Pulmonary artery endothelial cell (primary cell): ENCODE measurements at regions not wholly inside any gene's neighbourhood (a gene's known extent, or its start where the extent isn't known, plus 50 kb on each side); places are given as distances from the start of the nearest gene placed in this dataset.
"Not testable (repeated sequence)": the region's sequence is repeated elsewhere in the genome, so short reads cannot be mapped to it uniquely, and the experiment has no call there.

Experiments
- DNase-seq: peaks from one replicate; pipeline ENCODE4 v3.0.0-alpha.2; 2011; ENCODE audit warnings: low read depth, low spot score

DNA sequence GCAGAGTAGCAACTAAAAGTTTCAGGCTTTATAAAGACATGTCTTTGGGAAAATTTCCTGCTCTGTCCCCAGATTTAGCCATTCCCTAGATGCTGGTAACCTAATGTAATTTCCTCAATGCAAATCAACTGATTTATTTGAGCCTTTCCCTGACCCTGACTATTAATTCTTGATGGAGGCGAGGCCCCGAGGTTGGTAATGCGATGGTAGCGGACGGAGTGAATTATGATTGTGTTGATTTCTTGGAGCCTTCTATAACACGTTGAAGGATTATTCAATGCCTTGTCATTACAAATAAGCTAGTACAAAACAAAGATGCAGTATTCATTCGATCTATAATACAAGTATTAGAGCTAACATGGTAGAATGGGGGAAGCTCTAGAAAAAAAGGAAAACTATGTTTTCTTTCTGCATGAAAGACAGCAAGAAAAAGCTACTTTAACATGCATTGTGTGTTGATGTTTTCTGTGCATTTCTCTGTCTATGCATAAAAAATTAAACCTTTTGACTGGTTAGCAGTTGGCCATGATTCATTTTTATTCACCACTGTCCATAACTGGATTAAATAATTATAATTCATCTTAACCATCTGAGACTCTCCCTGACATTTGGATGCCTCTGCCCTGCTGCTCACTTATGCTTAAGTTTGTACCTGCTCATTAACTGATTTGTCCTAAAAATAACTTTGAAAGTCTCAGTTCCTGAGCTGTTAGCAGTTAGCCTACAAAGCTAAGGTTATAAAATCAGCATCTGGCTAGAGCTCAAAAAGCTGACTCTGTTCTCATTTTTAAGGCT is 490.2 kb upstream of the NUDT12 start:
- DNase-seq, result no peak

DNA sequence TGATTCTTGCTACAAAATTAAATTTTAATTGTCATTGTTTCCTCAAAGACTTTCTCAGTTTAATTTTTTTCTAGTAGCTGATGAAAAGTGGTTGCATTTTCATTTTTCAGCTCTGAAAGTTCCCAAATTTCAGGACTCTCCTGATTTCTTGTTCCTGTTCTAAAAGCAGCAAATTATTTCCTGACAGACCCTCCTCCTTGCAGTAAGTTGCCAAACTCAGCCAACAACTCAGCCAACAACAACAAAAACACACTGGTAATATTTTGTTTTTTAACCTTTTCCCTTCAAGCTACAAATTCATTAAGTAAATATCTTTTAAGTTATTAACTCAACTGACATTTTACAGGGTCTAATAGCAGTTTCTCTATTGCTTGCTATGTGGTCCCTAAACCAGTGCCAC is 487.8 kb upstream of the NUDT12 start:
- DNase-seq, result no peak

DNA sequence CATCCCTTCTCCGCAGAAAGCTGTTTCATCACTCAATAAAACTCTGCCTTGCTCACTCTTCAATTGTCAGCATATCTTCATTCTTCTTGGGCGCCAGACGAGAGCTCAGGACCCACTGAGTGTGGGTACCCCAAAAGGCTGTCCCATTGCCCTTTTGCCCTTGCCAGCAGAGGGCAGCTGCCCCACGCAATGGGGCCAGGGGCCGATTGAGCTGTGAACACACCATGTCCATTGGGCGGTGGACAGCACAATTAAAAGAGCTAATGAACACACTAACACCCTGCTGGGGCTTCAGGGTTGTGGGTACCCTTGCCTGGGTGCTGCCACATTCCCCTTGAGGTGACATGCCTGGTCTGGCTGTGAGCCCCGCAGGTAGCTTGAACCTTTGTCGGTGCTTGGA is 487.2 kb upstream of the NUDT12 start:
- no peak for DNase-seq

DNA sequence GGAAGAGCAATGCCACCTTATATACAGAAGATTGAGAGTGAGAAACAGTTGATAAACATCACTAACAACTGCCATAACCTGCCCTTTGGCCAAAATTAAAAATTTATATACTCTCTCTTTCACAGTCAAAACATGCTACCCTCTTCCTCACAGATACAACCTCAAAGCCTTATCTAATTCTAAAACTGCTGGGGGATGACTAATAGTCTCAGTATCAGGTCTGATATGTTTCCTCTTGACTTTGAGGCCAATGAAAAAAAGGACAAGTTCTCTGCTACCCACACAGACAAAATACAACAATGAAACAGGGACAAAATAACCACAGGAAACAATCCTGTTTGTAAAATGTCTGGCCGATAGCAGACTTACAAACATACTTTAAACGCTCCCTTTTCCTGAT is 485.6 kb upstream of the NUDT12 start:
- no peak for DNase-seq

DNA sequence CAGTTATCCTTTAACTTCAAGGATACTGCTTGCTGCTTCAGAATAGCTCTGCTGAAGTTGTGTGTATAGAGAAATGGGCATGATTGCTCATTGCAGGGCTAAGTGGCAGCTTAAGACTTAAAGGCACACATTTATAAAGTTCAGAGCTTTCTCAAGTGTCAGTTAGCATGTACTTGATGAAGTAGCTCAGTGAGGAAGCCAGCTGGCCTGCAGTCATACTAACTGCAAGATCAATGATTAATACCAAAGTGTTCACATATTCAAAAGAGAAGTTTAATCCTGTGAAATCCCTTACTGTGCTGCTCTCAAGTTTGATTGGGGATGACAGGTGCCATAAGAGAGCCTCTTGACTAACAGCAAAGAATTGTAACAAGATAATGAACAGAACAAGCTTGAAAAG is 483.4 kb upstream of the NUDT12 start:
- DNase-seq, result no peak

DNA sequence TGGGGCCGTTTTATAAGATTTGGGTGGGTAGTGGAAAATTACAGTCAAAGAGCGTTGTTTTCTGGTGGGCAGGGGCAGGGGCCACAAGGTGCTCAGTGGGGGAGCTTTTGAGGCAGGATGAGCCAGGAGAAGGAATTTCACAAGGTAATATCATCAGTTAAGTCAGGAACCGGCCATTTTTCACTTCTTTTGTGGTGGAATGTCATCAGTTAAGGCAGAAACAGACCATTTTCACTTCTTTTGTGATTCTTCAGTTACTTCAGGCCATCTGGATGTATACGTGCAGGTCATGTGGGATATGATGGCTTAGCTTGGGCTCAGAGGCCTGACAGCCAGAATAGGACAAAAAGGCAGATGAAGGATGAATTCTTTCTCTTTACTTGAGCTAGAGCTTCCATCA is 477.3 kb upstream of the NUDT12 start:
- not testable (repeated sequence) for DNase-seq

DNA sequence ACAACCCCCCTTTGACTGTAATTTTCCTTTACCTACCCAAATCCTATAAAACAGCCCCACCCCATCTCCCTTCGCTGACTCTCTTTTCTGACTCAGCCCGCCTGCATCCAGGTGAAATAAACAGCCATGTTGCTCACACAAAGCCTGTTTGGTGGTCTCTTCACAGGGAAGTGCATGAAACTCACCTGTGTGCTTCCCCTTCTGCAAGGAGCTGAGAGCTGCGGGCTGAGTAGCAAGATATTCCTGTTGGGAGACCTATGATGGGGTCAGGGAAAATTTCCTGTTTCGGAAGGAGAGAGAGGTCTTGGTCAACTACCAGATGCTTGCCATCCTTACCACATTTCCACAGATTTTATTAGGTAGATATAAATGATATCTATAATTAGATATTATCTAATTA is 474.5 kb upstream of the NUDT12 start:
- DNase-seq, result not testable (repeated sequence)

DNA sequence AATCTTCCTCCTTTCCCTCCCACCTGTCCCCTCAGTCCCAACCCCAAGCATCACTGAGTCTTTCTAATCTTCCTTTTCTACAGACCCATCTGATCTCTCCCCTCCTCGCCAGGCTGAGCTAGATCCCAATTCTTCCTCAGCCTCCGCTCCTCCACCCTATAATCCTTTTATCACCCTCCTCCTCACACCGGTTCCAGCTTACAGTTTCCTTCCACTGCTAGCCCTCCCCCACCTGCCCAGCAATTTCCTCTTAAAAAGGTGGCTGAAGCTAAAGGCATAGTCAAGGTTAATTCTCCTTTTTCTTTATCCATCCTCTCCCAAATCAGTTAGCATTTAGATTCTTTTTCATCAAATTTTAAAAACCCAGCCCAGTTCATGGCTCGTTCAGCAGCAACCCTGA is 470.6 kb upstream of the NUDT12 start:
- not testable (repeated sequence) for DNase-seq

DNA sequence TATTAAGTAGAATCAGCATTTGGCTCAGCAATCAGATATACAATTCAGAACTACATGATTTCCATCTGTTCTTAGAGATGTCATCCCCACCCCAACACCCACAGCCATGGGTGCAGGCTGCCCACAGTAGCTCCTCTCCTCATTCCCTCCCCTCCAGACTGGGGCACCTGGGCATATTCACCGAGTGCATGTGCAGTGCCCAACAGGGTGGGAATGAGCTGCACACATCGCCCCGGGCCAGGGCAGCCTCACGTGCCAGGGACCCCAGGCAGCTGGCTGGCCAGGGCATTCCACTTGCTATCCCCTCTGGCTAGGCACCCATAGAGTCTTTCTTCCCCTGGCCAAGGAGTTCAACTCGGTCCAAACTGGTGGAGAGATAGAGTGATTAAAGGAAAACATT is 461.9 kb upstream of the NUDT12 start:
- DNase-seq, result no peak

DNA sequence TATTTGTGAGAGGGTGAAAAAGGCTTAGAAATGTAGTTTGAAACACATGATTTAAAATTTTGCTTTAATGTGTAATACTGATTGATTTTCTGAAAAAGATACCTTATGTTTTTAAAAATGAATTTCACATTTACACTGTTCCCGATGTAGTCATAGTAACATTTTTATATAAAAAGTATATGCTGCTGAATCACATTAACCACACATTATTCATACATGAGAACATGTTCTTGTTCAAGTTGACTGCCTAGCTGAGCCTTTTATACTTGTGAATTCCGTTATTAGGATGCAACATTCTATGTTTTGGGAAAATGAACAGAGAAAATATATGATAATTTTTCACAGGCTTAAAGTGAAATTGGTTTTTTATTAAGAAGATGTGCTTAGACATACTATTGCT is 461.1 kb upstream of the NUDT12 start:
- no peak for DNase-seq

DNA sequence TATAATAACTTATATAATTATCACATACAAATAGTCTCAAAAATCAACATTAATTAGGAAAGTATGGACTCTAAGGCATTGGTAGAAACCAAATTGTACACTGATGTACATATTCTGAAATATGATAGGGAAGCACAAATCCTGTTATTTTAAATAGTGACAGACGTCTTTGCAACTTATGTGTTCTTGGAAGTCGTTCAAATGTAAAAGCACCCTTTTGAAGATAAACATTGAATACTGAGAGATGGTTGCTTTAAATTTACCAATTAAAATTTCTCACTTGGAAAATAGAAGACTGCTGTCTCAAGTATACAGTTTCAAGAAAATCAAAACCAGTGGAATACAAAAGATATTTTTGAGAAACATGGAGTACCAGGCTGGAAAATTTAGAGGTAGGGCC is 457.4 kb upstream of the NUDT12 start:
- DNase-seq, result no peak

DNA sequence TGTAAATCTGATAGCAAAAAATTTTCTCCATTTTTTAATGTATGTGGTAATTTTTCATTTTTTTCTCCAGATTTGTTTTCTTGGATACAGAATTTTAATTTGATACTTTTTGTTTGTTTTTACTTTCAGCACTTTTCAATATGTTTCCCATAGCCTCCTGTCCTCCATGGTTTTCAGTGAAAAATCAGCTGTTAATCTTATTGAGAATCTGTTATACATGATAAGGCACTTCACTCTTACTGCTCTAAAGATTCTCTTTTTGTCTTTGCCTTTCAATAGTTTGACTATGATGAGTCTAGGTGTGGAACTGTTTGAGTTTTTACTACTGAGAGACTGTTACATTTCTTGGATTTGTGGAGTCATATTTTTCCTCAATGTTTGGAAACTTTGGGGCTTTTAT is 455.7 kb upstream of the NUDT12 start:
- DNase-seq, result no peak

DNA sequence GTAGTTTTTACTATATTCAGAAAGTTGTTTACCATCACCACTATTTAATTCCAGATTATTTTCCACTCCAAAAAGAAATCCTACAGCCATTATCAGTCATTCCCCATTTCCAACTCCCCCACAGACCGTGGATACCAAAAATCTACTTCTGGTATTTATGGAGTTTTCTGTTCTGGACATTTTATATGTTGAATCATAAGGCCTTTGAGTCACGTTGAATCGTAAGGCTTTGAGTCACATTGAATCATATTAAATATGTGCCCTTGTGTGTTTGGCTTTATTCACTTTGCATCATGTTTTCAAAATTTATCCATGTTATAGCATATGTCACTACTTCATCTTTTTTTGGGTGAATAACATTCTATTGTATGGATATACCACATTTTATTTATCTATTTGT is 454.1 kb upstream of the NUDT12 start:
- no peak for DNase-seq

DNA sequence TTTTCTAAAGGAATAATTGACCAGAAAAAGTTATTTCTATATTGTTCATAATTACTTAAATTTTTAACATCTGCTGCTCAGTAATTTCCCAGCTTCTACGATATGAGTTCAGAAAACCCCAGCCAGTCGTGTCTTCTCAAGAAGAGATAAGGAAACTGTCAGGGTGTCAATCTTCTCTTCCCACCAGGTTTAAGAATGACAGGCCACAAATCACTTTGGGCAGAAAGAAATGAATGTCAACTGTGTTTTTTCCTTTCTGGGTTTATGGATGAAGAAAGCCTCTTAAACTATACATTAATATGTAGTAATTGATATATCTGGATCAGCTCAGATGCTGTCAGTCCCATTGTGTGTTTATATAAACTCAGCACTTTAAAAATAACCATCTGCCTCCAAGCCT is 453.2 kb upstream of the NUDT12 start:
- no peak for DNase-seq

DNA sequence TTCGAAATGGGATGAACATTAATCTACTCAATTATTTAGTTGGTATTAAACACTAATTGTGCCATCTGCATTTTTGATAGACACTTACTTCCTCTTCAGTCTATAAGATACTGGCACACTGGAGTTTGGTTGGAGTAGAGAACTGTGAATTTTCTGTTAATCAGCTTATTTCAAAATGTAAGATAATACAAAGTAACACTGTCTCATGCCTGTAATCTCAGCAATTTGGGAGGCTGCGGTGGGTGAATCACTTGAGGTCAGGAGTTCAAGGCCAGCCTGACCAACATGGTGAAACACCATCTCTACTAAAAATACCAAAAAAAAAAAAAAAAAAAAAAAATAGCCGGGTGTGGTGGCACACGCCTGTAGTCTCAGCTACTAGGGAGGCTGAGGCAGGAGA is 440.2 kb upstream of the NUDT12 start:
- DNase-seq, result not testable (repeated sequence)

DNA sequence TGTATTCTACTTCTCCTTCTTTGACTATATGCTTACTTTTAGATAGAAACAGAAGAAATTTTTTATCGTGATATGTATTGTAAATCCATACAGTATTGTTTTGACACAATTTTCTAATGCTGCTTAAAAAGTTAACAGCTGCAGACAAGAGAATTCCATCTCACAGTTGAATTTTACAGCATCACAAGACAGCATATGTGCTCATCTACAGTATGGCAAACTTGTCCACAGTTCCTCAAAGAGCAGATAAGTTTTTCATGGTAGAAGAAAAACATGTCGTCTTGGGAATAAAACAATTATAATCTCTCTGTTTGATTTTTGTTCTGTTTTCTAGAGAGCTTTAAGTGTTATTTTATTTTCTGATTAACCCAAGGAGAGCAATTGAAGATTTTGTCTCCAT is 438.5 kb upstream of the NUDT12 start:
- no peak for DNase-seq

DNA sequence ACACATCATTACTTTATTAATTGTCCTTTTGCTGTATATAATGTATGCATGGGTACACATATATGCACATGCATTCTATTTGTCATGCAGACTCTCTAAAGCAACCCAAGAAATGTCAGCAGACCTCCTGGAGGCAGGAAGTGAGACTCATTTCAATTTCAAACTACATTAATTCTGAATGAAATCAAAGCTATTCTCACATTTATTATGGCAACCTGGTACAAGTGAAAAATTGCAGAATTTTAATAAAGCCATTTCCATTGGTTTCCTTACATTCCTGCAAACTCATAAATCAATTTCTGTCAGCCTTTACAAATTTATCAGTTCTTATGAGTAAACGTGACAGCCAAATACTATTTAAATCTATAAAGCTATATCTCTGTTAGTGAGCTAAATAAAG is 430.4 kb upstream of the NUDT12 start:
- no peak for DNase-seq

DNA sequence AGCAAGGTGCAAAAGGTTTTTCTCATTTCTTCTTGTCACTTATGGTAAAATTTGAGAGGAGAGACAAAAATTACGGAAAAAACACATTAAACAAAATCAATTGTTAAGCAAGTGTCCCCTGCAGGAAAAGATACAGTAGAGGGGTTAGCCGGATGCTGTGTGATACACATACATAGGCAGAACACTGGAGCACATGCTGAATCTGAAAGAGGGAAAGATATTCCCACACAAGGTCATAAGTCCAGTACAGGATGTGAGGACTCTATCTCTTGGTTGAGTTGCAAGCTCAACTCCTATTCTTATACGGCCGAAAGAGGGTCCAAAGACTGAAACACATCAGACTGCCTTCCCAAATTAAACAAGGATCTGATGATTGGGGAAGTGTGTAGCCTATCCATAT is 427.5 kb upstream of the NUDT12 start:
- DNase-seq, result no peak

DNA sequence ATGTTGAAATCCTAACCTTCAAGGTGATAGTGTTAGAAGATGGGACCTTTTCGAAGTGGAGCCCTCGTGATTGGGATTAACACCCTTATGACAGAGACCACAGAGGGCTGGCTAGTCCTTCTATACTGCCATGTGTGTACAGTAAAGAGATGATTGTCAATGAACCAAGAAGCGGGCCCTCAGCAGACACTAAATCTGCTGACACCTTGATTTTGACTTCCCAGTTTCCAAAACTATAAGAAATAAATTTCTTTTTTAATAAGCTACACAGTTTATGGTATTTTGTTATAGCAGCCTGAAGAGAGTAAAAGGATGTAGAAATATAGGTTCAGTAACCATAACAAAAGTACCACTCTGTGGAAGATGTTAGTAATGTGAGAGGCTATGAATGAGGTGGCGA is 419.0 kb upstream of the NUDT12 start:
- DNase-seq, result no peak

DNA sequence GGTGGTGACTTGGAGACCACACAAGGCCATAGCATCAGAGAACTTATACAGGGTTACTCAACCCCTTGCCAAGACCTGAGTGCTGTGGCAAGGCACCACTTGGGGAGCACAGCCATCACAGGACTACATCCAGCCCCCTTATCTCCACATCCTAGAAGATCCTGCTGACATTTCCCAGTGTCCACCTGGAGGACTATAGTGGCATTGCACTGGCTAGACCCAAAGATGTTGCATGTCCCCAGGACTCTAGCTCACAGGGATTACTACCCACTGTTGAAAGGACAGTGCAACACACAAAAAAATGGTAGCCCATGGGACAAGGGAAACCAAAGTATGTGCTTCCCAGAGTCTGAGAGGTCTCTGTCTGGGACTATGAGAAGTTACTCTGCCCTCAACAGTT is 411.1 kb upstream of the NUDT12 start:
- no peak for DNase-seq

DNA sequence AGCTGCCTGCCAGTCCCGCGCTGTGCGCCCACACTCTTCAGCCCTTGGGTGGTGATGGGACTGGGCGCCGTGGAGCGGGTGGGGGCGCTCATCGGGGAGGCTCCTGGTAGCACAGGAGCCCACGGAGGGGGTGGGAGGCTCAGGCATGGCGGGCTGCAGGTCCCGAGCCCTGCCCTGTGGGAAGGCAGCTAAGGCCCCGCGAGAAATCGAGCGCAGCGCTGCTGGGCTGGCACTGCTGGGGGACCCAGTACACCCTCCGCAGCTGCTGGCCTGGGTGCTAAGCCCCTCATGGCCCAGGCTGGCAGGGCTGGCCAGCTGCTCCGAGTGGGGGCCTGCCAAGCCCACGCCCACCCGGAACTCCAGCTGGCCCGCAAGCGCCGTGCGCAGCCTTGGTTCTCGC is 403.7 kb upstream of the NUDT12 start:
- not testable (repeated sequence) for DNase-seq

DNA sequence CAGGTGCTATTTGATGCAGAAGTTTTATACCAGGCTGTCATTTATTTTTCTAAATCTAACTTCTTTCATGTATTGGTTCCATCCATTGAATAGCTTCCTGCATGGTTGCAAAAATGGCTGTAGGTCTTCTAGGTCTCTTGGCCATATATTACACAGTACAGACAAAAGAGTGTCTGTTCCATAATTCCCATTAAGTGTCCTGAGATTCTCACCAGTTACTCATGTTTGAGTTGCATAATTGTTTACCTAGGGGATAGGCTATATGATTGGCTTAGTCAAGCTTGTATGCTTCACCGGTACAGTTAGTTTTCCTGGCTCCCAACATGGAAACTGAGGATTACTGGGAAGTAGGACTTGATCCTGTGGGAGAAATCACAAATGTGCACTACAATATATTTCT is 399.4 kb upstream of the NUDT12 start:
- no peak for DNase-seq

DNA sequence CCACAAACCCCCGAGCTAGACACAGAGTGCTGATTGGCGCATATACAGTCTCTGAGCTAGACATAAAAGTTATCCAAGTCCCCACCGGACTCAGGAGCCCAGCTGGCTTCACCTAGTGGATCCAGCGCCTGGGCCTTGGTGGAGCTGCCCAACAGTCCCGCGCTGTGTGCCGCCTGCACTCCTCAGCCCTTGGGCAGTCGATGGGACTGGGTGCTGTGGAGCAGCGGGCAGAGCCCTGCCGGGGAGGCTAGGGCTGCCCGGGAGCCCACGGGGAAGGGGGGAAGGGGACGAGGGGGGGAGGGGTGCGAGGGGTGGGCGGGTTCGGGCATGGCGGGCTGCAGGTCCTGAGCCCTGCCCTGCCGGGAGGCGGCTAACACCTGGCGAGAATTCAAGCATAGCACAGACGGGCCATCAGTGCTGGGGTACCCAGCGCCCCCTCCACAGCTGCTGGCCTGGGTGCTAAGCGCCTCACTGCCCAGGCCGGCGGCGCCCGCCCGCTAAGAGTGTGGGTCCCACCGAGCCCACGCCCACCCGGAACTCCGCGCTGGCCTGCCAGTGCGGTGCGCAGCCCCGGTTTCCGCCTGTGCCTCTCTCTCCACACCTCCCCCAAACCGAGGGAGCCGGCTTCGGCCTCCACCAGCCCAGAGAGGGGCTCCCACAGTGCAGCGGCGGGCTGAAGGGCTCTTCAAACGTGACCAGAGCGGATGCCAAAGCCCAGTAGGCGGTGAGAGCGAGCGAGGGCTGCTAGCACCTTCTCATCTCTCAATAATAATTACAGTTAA is 391.2 kb upstream of the NUDT12 start:
- no peak for DNase-seq
